Liver (tissue), 3 donors: ENCODE measurements at regions not wholly inside any gene's neighbourhood (a gene's known extent, or its start where the extent isn't known, plus 50 kb on each side); places are given as distances from the start of the nearest gene placed in this dataset.
"Not testable (repeated sequence)": the region's sequence is repeated elsewhere in the genome, so short reads cannot be mapped to it uniquely, and the experiment has no call there.

Experiments
- CTCF ChIP-seq: fragments of 150-350 bp; IDR thresholded peaks from 2 replicates; pipeline ENCODE4 v1.5.1; 2017; ENCODE audit warnings: improper control_type of control experiment, low read depth, low read length; ENCODE audit not compliant: missing input control
- EGR1 ChIP-seq, 2 donors: IDR thresholded peaks; 2 replicates each; pipeline ENCODE4 v1.6.1; 2016 to 2018; ENCODE audit warnings: antibody characterized with exemption in 2 of 2, low read depth in 2 of 2
- FOXA1 ChIP-seq: IDR thresholded peaks from 2 replicates; pipeline ENCODE4 v1.6.1; 2016; ENCODE audit warnings: antibody characterized with exemption
- GABPA ChIP-seq, 2 donors: IDR thresholded peaks in 1 of 2; conservative IDR thresholded peaks in 1 of 2; 2 replicates each; pipeline ENCODE4 v1.6.1; 2016; ENCODE audit warnings: antibody characterized with exemption in 2 of 2, mild to moderate bottlenecking in 1 of 2, moderate library complexity in 1 of 2
- HNF4A ChIP-seq, 2 donors: conservative IDR thresholded peaks; 2 replicates each; pipeline ENCODE4 v1.6.1; 2016; ENCODE audit warnings: antibody characterized with exemption in 2 of 2, mild to moderate bottlenecking in 2 of 2
- HNF4G ChIP-seq: IDR thresholded peaks from 2 replicates; pipeline ENCODE4 v1.6.1; 2016; ENCODE audit warnings: antibody characterized with exemption
- JUND ChIP-seq, 2 donors: IDR thresholded peaks; 2 replicates each; pipeline ENCODE4 v1.6.1; 2016; ENCODE audit warnings: antibody characterized with exemption in 2 of 2
- RAD21 ChIP-seq, 2 donors: IDR thresholded peaks; 2 replicates each; pipeline ENCODE4 v1.6.1; 2016; ENCODE audit warnings: antibody characterized with exemption in 2 of 2, mild to moderate bottlenecking in 2 of 2
- TAF1 ChIP-seq: conservative IDR thresholded peaks from 2 replicates; pipeline ENCODE4 v1.6.1; 2016; ENCODE audit warnings: antibody characterized with exemption, mild to moderate bottlenecking
- YY1 ChIP-seq: IDR thresholded peaks from 2 replicates; pipeline ENCODE4 v1.6.1; 2016; ENCODE audit warnings: antibody characterized with exemption, mild to moderate bottlenecking
- TF ChIP-seq, protein P1 (sequence below): IDR thresholded peaks from 2 replicates; pipeline ENCODE4 v1.6.1; 2016; ENCODE audit warnings: antibody characterized with exemption, mild to moderate bottlenecking
- TF ChIP-seq, protein P2 (sequence below): IDR thresholded peaks from 2 replicates; pipeline ENCODE4 v1.6.1; 2016; ENCODE audit warnings: antibody characterized with exemption
- TF ChIP-seq, protein P3 (sequence below): IDR thresholded peaks from 2 replicates; pipeline ENCODE4 v1.6.1; 2016; ENCODE audit warnings: antibody characterized with exemption
- donor health status: healthy.
- donor health status: healthy.

- TF ChIP-seq EGR1 (IDR thresholded peaks at IDR 0.05; ENCODE audit: low read depth in 2 of 2); YY1; JUND (IDR thresholded peaks at IDR 0.05); CTCF; RAD21 (IDR thresholded peaks at IDR 0.05); TAF1; HNF4G; GABPA (IDR thresholded peaks at IDR 0.05 in 1 of 2, conservative IDR thresholded peaks at IDR 0.05 in 1 of 2); HNF4A (conservative IDR thresholded peaks at IDR 0.05); FOXA1: not testable (repeated sequence)
- TF ChIP-seq, protein P1, sequence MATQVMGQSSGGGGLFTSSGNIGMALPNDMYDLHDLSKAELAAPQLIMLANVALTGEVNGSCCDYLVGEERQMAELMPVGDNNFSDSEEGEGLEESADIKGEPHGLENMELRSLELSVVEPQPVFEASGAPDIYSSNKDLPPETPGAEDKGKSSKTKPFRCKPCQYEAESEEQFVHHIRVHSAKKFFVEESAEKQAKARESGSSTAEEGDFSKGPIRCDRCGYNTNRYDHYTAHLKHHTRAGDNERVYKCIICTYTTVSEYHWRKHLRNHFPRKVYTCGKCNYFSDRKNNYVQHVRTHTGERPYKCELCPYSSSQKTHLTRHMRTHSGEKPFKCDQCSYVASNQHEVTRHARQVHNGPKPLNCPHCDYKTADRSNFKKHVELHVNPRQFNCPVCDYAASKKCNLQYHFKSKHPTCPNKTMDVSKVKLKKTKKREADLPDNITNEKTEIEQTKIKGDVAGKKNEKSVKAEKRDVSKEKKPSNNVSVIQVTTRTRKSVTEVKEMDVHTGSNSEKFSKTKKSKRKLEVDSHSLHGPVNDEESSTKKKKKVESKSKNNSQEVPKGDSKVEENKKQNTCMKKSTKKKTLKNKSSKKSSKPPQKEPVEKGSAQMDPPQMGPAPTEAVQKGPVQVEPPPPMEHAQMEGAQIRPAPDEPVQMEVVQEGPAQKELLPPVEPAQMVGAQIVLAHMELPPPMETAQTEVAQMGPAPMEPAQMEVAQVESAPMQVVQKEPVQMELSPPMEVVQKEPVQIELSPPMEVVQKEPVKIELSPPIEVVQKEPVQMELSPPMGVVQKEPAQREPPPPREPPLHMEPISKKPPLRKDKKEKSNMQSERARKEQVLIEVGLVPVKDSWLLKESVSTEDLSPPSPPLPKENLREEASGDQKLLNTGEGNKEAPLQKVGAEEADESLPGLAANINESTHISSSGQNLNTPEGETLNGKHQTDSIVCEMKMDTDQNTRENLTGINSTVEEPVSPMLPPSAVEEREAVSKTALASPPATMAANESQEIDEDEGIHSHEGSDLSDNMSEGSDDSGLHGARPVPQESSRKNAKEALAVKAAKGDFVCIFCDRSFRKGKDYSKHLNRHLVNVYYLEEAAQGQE = not testable (repeated sequence)
- TF ChIP-seq, protein P2, sequence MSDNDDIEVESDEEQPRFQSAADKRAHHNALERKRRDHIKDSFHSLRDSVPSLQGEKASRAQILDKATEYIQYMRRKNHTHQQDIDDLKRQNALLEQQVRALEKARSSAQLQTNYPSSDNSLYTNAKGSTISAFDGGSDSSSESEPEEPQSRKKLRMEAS = not testable (repeated sequence)
- TF ChIP-seq, protein P3, sequence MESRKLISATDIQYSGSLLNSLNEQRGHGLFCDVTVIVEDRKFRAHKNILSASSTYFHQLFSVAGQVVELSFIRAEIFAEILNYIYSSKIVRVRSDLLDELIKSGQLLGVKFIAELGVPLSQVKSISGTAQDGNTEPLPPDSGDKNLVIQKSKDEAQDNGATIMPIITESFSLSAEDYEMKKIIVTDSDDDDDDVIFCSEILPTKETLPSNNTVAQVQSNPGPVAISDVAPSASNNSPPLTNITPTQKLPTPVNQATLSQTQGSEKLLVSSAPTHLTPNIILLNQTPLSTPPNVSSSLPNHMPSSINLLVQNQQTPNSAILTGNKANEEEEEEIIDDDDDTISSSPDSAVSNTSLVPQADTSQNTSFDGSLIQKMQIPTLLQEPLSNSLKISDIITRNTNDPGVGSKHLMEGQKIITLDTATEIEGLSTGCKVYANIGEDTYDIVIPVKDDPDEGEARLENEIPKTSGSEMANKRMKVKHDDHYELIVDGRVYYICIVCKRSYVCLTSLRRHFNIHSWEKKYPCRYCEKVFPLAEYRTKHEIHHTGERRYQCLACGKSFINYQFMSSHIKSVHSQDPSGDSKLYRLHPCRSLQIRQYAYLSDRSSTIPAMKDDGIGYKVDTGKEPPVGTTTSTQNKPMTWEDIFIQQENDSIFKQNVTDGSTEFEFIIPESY = not testable (repeated sequence)
Observed at GRCh38 chr16:70061671-70062218, 52.4 kb upstream of the PDPR start.
